HL-60 (cell line): ENCODE measurements at regions not wholly inside any gene's neighbourhood (a gene's known extent, or its start where the extent isn't known, plus 50 kb on each side); places are given as distances from the start of the nearest gene placed in this dataset.

ENCODE experiments used
- POLR2AphosphoS5 ChIP-seq: IDR thresholded peaks from 2 replicates; pipeline ENCODE4 v1.6.1; 2012; ENCODE audit warnings: low read depth
- SPI1 ChIP-seq: IDR thresholded peaks from 2 replicates; pipeline ENCODE4 v1.6.1; 2012; ENCODE audit warnings: low read depth, mild to moderate bottlenecking, borderline replicate concordance
- TF ChIP-seq, protein P1 (sequence below): IDR thresholded peaks from one replicate; pipeline ENCODE4 v1.5.1; 2011; ENCODE audit warnings: low read length, control low read depth, inconsistent platforms; ENCODE audit not compliant: insufficient read depth
- TF ChIP-seq, protein P2 (sequence below): IDR thresholded peaks from 2 replicates; pipeline ENCODE4 v1.6.1; 2012; ENCODE audit warnings: low read depth; ENCODE audit not compliant: insufficient replicate concordance

DNA sequence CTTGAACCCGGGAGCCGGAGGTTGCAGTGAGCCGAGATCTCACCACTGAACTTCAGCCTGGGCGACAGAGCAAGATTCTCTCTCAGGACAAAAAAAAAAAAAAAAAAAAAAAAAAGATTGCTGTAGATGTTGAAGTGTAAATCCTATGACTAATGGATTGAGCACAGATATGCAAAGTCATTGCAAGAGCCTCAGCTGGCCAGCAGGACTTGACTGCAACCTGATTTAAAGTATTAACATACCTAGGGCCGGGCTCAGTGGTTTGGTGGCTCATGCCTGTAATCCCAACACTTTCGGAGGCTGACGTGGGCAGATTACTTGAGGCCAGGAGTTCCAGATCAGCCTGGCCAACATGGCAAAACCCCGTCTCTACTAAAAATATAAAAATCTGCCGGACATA, 69.6 kb upstream of the EPCAM start:
- TF ChIP-seq, protein P1, sequence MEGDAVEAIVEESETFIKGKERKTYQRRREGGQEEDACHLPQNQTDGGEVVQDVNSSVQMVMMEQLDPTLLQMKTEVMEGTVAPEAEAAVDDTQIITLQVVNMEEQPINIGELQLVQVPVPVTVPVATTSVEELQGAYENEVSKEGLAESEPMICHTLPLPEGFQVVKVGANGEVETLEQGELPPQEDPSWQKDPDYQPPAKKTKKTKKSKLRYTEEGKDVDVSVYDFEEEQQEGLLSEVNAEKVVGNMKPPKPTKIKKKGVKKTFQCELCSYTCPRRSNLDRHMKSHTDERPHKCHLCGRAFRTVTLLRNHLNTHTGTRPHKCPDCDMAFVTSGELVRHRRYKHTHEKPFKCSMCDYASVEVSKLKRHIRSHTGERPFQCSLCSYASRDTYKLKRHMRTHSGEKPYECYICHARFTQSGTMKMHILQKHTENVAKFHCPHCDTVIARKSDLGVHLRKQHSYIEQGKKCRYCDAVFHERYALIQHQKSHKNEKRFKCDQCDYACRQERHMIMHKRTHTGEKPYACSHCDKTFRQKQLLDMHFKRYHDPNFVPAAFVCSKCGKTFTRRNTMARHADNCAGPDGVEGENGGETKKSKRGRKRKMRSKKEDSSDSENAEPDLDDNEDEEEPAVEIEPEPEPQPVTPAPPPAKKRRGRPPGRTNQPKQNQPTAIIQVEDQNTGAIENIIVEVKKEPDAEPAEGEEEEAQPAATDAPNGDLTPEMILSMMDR, result no peak
- TF ChIP-seq, protein P2, sequence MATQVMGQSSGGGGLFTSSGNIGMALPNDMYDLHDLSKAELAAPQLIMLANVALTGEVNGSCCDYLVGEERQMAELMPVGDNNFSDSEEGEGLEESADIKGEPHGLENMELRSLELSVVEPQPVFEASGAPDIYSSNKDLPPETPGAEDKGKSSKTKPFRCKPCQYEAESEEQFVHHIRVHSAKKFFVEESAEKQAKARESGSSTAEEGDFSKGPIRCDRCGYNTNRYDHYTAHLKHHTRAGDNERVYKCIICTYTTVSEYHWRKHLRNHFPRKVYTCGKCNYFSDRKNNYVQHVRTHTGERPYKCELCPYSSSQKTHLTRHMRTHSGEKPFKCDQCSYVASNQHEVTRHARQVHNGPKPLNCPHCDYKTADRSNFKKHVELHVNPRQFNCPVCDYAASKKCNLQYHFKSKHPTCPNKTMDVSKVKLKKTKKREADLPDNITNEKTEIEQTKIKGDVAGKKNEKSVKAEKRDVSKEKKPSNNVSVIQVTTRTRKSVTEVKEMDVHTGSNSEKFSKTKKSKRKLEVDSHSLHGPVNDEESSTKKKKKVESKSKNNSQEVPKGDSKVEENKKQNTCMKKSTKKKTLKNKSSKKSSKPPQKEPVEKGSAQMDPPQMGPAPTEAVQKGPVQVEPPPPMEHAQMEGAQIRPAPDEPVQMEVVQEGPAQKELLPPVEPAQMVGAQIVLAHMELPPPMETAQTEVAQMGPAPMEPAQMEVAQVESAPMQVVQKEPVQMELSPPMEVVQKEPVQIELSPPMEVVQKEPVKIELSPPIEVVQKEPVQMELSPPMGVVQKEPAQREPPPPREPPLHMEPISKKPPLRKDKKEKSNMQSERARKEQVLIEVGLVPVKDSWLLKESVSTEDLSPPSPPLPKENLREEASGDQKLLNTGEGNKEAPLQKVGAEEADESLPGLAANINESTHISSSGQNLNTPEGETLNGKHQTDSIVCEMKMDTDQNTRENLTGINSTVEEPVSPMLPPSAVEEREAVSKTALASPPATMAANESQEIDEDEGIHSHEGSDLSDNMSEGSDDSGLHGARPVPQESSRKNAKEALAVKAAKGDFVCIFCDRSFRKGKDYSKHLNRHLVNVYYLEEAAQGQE, result no peak
- no peak for TF ChIP-seq SPI1
- no peak for TF ChIP-seq POLR2AphosphoS5
